Natural killer cell (primary cell): ENCODE measurements at regions not wholly inside any gene's neighbourhood (a gene's known extent, or its start where the extent isn't known, plus 50 kb on each side); places are given as distances from the start of the nearest gene placed in this dataset.

Source experiments
- ATAC-seq, 3 donors: fragments of 150-1000 bp in 2 of 3; fragments of 200-7000 bp in 1 of 3; cut with Tn5 transposase; 1 replicate in 1 of 3; 2 replicates in 2 of 3; pipeline ENCODE4 v1.10.0; 2021; ENCODE audit warnings: mild to moderate bottlenecking in 2 of 3, moderate library complexity in 2 of 3
- DNase-seq, 2 donors: peaks; one replicate each; pipeline versions ENCODE4 v3.0.0 to v3.0.0-alpha.2; 2013 to 2021; ENCODE audit warnings: mixed read lengths in 1 of 2
- H3K27ac ChIP-seq: one replicate; pipeline ENCODE4 v1.5.1; 2013; ENCODE audit warnings: mild to moderate bottlenecking, low read length
- H3K27me3 ChIP-seq: one replicate; pipeline ENCODE4 v1.6.1; 2013; ENCODE audit warnings: low read length; ENCODE audit not compliant: control insufficient read depth, insufficient read depth
- H3K36me3 ChIP-seq: one replicate; pipeline ENCODE4 v1.6.1; 2013; ENCODE audit warnings: low read length; ENCODE audit not compliant: control insufficient read depth, insufficient read depth
- H3K4me1 ChIP-seq: one replicate; pipeline ENCODE4 v1.6.1; 2013; ENCODE audit warnings: low read length; ENCODE audit not compliant: control insufficient read depth, insufficient read depth
- H3K4me3 ChIP-seq: one replicate; pipeline ENCODE4 v1.5.1; 2013; ENCODE audit warnings: low read length
- H3K9me3 ChIP-seq: one replicate; pipeline ENCODE4 v1.6.1; 2013; ENCODE audit warnings: low read length; ENCODE audit not compliant: control insufficient read depth, insufficient read depth
- H3K27ac Mint-ChIP-seq, 2 donors: one replicate each; pipeline ENCODE4 v1.8.0; 2022; ENCODE audit warnings: mild to moderate bottlenecking in 2 of 2, mixed read lengths in 2 of 2, moderate library complexity in 1 of 2
- H3K27me3 Mint-ChIP-seq, 2 donors: one replicate each; pipeline ENCODE4 v1.8.0; 2022; ENCODE audit warnings: low read depth in 2 of 2, mixed read lengths in 2 of 2
- H3K36me3 Mint-ChIP-seq: one replicate; pipeline ENCODE4 v1.8.0; 2022; ENCODE audit warnings: mixed read lengths
- H3K4me1 Mint-ChIP-seq, 2 donors: one replicate each; pipeline ENCODE4 v1.8.0; 2022; ENCODE audit warnings: mixed read lengths in 2 of 2
- H3K4me3 Mint-ChIP-seq: one replicate; pipeline ENCODE4 v1.8.0; 2022; ENCODE audit warnings: mild to moderate bottlenecking, moderate library complexity, mixed read lengths
- H3K9me3 Mint-ChIP-seq, 2 donors: one replicate each; pipeline ENCODE4 v1.8.0; 2022; ENCODE audit warnings: mixed read lengths in 2 of 2
- CTCF ChIP-seq: fragments of 200-600 bp; IDR thresholded peaks from one replicate; pipeline ENCODE4 v1.8.0; 2022; ENCODE audit warnings: antibody characterized with exemption
- whole genome bisulfite sequencing: methylation state at CpG from one replicate; pipeline ENCODE4 v1.1.7; 2013; ENCODE audit warnings: missing lambda C conversion rate; ENCODE audit not compliant: insufficient coverage; 5-methylcytosine and 5-hydroxymethylcytosine counted together
- intact Hi-C: fragments of 100-400 bp; cut with micrococcal nuclease; formaldehyde crosslinking; loops from one replicate; pipeline ENCODE4 v1.14.2; 2022

GRCh38 chrX:26586570-26586969 lies 370.6 kb downstream of the MAGEB5 start:
- H3K36me3 Mint-ChIP-seq = peaks cover 5% of the 10 kb centered on the region
- ATAC-seq (no peak), DNase-seq (no peak)
- no peaks in the 10 kb centered on the region for H3K4me1 Mint-ChIP-seq
- Histone ChIP-seq H3K9me3 (no peaks in the 10 kb centered on the region), H3K36me3 (no peaks in the 10 kb centered on the region), H3K27ac (no peak overlapping the region), H3K4me3 (no peak overlapping the region), H3K27me3 (no peaks in the 10 kb centered on the region), H3K4me1 (no peaks in the 10 kb centered on the region)
- intact Hi-C loops = no loop called here
- H3K4me3 Mint-ChIP-seq = no peak overlapping the region
- no peak for TF ChIP-seq CTCF
- peaks cover 2 to 8% of the 10 kb centered on the region in 2 donors for H3K9me3 Mint-ChIP-seq
- H3K27ac Mint-ChIP-seq = no peak overlapping the region
- no peaks in the 10 kb centered on the region for H3K27me3 Mint-ChIP-seq
- WGBS = 84% methylated on average over 3 of the region's 3 CpGs

- intact Hi-C loops = no loop called here
- DNase-seq (no peak), ATAC-seq (no peak)
- Mint-ChIP-seq H3K4me3 (no peak overlapping the region), H3K9me3 (peaks cover 7 to 15% of the 10 kb centered on the region in 2 donors), H3K36me3 (peaks cover 5% of the 10 kb centered on the region), H3K4me1 (no peaks in the 10 kb centered on the region), H3K27me3 (no peaks in the 10 kb centered on the region), H3K27ac (no peak overlapping the region)
- no peaks in the 10 kb centered on the region for H3K36me3 ChIP-seq
- no peaks in the 10 kb centered on the region for H3K9me3 ChIP-seq
- no peak for TF ChIP-seq CTCF
- no peaks in the 10 kb centered on the region for H3K27me3 ChIP-seq
- H3K27ac ChIP-seq = no peak overlapping the region
- no peaks in the 10 kb centered on the region for H3K4me1 ChIP-seq
- no peak overlapping the region for H3K4me3 ChIP-seq
Measured at GRCh38 chrX:26581091-26581490, 365.1 kb downstream of the MAGEB5 start.

GRCh38 chrX:26580021-26580420 lies 364.1 kb downstream of the MAGEB5 start:
- Histone ChIP-seq H3K27me3 (no peaks in the 10 kb centered on the region), H3K4me3 (no peak overlapping the region), H3K4me1 (no peaks in the 10 kb centered on the region), H3K36me3 (no peaks in the 10 kb centered on the region), H3K27ac (no peak overlapping the region), H3K9me3 (no peaks in the 10 kb centered on the region)
- no peak for TF ChIP-seq CTCF
- intact Hi-C loops = no loop called here
- Mint-ChIP-seq H3K4me1 (no peaks in the 10 kb centered on the region), H3K9me3 (peaks cover 5 to 12% of the 10 kb centered on the region in 2 donors), H3K27me3 (no peaks in the 10 kb centered on the region), H3K36me3 (no peaks in the 10 kb centered on the region), H3K4me3 (no peak overlapping the region), H3K27ac (no peak overlapping the region)
- ATAC-seq (no peak), DNase-seq (no peak)
- 50% methylated on average over 1 of the region's 1 CpG for WGBS

- H3K9me3 ChIP-seq = no peaks in the 10 kb centered on the region
- H3K27me3 ChIP-seq = no peaks in the 10 kb centered on the region
- H3K4me1 ChIP-seq = no peaks in the 10 kb centered on the region
- no peak for ATAC-seq
- intact Hi-C loops = no loop called here
- Mint-ChIP-seq H3K4me3 (no peak overlapping the region), H3K27ac (no peak overlapping the region), H3K27me3 (no peaks in the 10 kb centered on the region), H3K9me3 (peaks cover 2 to 11% of the 10 kb centered on the region in 2 donors), H3K4me1 (no peaks in the 10 kb centered on the region), H3K36me3 (no peaks in the 10 kb centered on the region)
- H3K36me3 ChIP-seq = no peaks in the 10 kb centered on the region
- DNase-seq = no peak
- H3K4me3 ChIP-seq = no peak overlapping the region
- no peak for TF ChIP-seq CTCF
- no peak overlapping the region for H3K27ac ChIP-seq
Measured at GRCh38 chrX:26574234-26574633, 358.3 kb downstream of the MAGEB5 start.
